ENCODE measurements at regions not wholly inside any gene's neighbourhood (a gene's known extent, or its start where the extent isn't known, plus 50 kb on each side); places are given as distances from the start of the nearest gene placed in this dataset.

- no peak for TF ChIP-seq CTCF (conservative IDR thresholded peaks at IDR 0.05; ENCODE audit: control insufficient read depth, insufficient read depth, low read depth, low read length)
- H3K4me3 ChIP-seq (ENCODE audit: control insufficient read depth, low read depth, low read length), result no peak overlapping the region
- DNase-seq (ENCODE audit: low read depth), result no peak
Measured at GRCh38 chr15:100765467-100766241, 114.0 kb upstream of the ALDH1A3 start.

- DNase-seq (ENCODE audit: low read depth), result peak; percentile 37
- no peak overlapping the region for H3K4me3 ChIP-seq (ENCODE audit: control insufficient read depth, low read depth, low read length)
- TF ChIP-seq CTCF (conservative IDR thresholded peaks at IDR 0.05; ENCODE audit: control insufficient read depth, insufficient read depth, low read depth, low read length), result no peak
Measured at GRCh38 chr15:100766243-100767000, 113.2 kb upstream of the ALDH1A3 start.

GRCh38 chr15:100767001-100767825 lies 112.4 kb upstream of the ALDH1A3 start:
- TF ChIP-seq CTCF (conservative IDR thresholded peaks at IDR 0.05; ENCODE audit: control insufficient read depth, insufficient read depth, low read depth, low read length), result no peak
- DNase-seq (ENCODE audit: low read depth), result no peak
- H3K4me3 ChIP-seq (ENCODE audit: control insufficient read depth, low read depth, low read length), result no peak overlapping the region

- no peak for DNase-seq (ENCODE audit: low read depth)
- H3K4me3 ChIP-seq (ENCODE audit: control insufficient read depth, low read depth, low read length), result no peak overlapping the region
- no peak for TF ChIP-seq CTCF (conservative IDR thresholded peaks at IDR 0.05; ENCODE audit: control insufficient read depth, insufficient read depth, low read depth, low read length)
Measured at GRCh38 chr15:100768501-100768931, 111.1 kb upstream of the ALDH1A3 start.

GRCh38 chr15:100769043-100769974 lies 110.3 kb upstream of the ALDH1A3 start:
- TF ChIP-seq CTCF (conservative IDR thresholded peaks at IDR 0.05; ENCODE audit: control insufficient read depth, insufficient read depth, low read depth, low read length), result no peak
- DNase-seq (ENCODE audit: low read depth), result no peak
- no peak overlapping the region for H3K4me3 ChIP-seq (ENCODE audit: control insufficient read depth, low read depth, low read length)

Measured in fibroblast of mammary gland (primary cell).